Fibroblast of peridontal ligament (primary cell): ENCODE measurements at regions not wholly inside any gene's neighbourhood (a gene's known extent, or its start where the extent isn't known, plus 50 kb on each side); places are given as distances from the start of the nearest gene placed in this dataset.

Source experiments
- DNase-seq: peaks from one replicate; pipeline ENCODE4 v3.0.0-alpha.2; 2010; ENCODE audit errors: extremely low read depth

- no peak for DNase-seq
Measured at GRCh38 chr18:29250843-29251242, 1073.9 kb upstream of the CDH2 start.

- DNase-seq = no peak
Measured at GRCh38 chr18:29250259-29250658, 1073.3 kb upstream of the CDH2 start.

GRCh38 chr18:29248805-29249204 lies 1071.9 kb upstream of the CDH2 start:
- no peak for DNase-seq

DNA sequence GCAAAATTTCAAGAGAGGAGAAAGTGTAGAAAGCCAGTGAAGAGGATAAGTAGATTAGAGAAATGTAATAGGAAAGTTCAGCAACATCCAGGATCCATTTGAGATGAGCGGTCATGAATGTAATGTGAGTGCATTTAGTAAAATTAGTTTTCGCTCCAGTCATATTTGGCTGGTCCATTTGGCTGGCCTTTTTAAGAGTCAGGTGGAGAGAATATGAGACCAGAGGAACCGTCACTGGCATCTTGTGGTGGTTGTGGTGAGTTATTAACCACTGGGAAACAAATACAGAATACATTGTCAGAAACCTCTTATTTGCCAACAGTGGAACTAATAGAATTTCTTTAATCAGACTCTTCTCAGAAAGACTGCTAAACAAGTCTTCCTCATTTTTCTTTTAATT lies 1064.3 kb upstream of the CDH2 start:
- DNase-seq = no peak

DNA sequence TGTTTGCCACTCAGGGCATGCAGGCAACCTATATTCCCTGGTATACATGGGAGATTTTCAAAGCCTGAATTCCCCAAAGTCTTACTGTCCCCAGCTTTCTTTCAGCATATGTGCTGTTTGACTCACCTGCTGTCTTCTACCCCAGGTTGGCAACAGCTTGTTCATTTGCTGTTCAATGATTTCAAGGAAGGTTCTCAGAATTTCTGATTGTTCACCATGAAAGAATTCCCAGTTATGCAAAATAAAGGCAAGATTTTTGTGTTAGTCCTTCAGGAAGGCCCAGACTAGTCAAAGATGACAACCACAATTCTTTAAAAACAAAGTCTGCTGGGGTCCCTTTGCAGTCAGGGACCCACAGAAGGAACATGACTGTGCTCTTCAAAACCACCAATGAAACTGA lies 1057.8 kb upstream of the CDH2 start:
- DNase-seq = no peak

DNA sequence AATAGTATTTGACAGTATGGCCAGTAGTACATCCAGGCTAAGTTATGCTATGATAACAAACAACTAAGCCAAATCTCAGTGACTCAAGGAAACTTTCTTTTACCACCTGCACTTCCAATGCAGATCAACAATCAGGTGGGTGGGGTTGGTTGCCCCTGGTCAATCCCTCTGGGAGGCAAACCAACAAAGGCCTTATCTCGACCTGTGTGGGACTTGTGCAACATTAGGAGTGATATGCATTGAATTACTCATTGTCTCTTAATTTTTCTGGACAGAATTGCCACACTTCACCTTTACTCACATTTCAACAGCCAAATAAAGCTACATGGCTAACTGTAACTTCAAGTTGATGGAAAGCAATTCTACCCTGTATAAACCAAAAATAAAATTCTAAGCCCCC lies 1049.3 kb upstream of the CDH2 start:
- no peak for DNase-seq

GRCh38 chr18:29225351-29225750 lies 1048.4 kb upstream of the CDH2 start:
- DNase-seq = no peak

DNA sequence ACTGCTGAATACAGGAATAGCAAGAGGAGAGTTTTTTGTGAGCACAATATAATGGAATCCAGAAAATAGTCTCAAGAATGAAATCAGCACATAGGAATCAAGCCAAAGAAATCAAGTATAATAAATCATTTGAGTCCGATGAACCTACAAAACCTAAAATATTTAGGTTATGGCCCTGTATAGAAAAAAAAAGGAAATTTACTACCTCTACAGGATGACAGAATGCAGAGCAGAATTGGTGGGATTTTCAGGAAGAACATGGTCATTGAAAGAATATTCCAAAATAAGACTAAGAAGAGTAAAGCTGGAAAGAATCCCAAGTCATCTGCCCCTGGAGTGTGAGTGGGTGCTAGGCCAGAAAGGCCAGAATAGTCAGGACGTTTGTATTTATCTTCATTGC lies 1041.2 kb upstream of the CDH2 start:
- no peak for DNase-seq

DNA sequence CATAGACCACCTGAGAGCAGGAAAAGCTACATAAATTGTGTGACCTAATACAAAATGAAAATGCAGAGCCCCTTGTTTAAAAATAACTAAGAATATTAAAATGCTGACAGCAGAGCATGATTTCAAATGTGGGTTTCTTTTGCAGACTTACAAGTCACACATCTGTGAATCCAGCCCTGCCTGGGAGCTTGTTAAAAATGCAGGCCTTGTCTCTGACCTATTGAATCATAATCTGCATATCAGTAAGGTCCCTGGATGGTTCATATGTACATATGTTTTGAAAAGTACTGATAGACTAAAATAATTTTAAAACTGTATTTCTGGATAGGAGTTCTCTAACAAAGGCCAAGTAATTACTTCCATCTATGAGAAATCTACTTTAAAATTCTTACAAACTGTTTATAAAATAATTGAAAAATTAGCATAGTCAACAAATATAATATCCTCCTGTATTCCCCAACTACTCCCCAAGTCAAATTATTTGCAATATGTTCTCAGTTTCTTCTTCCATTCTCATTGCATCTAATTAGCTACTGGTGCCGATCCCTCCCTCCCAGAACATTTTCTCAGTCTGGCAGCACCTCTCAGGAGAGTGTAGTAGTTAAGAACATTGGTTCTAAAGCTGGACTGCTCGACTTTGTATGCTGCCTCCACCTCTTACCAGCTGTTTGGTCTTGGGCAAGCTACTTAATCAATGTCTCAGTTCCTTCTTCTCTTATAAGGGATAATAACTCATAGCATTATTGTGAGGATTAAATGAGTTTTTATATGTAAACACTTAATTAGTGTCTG lies 1040.4 kb upstream of the CDH2 start:
- DNase-seq = no peak

DNA sequence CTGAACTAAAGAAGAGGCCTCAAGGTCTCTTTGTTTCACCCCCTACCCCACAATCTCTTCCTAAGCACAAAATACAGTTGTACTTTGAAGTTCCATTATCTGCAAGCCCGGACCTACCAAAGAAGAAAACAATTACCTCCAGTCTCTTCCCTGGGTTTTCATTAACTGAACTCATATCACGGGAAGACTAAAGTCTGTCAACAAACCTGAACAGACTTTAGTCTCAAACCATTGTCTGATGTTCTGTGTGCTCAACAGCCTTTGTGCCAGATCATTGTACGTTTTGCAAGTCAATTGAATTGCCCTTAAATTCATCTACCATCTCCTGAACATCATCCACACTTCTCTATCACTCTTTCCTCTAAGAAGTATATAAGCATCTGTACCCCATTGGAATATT lies 1021.9 kb upstream of the CDH2 start:
- no peak for DNase-seq

DNA sequence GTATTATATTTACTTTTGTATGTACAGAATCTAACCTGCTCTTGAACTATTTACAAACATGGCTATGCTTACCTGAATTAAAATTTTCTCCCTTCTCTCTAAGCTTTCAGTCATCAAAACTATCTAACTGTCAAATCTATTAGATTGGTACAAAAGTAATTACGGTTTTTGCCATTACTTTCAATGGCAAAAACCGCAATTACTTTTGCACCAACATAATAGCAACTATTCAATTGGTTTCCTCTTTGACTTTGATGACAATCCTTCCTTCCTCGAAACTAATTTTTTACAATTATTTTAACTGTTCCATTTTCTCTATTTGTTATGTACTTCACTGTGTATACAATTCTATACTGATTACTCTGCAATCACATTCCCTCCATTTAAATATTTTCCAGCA lies 1019.4 kb upstream of the CDH2 start:
- DNase-seq = no peak

DNA sequence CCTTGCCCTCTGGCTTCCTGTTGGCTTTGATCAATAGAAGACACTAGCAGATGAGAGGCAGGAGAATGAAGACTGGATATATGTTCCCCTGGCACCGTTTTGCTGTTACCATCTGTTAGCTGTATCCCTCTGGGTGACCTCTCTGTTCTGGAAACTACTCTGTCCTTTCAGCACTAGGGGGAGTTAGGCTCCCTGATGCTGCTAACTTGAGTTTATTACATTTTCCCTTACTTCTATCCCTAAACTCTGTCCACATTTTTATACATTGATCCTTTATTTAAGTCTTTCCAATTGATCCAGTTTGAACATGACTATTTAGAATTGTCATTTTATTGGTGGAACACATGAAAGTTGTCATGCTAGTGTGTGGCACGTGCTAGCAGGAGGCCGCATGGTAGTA lies 1014.3 kb upstream of the CDH2 start:
- DNase-seq = peak; percentile 53

DNA sequence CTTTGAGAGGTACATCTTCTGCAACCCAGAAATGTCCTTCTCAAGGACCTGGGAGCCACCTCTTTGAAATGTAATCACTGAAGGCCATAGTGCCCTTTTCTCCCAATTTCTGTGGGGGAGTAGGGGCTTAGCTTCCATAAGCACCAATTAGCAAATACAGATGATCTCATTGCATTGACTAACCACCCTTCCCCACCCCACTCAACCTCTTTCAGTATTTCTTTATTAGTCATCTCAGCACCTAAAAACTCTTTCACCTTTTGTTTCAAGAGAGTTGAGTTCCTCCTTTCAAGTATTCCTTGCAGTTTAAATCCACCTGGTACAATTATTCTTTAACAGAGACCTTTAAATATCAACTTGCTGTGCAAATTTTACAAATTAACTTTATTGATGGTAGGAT lies 1011.8 kb upstream of the CDH2 start:
- DNase-seq = no peak

GRCh38 chr18:29185801-29186200 lies 1008.9 kb upstream of the CDH2 start:
- DNase-seq = no peak

DNA sequence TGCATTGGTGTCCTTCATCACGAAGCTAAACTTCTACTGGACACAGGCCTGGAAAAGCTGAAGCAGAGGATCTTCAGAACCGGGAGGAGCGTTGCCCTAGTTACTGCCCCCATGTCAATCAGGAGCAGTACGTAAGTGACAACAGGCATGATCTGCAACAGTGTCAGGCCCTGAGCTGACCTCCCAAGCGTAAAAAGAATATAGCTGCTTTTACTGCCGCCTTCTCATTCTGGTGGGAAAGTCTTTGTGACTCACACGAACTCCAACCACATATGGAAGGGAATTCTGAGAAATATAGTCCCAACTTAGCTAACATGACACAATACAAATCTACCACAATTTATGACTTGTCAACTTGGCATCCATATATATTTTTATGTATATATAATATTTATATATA lies 1007.7 kb upstream of the CDH2 start:
- peak; percentile 42 for DNase-seq

DNA sequence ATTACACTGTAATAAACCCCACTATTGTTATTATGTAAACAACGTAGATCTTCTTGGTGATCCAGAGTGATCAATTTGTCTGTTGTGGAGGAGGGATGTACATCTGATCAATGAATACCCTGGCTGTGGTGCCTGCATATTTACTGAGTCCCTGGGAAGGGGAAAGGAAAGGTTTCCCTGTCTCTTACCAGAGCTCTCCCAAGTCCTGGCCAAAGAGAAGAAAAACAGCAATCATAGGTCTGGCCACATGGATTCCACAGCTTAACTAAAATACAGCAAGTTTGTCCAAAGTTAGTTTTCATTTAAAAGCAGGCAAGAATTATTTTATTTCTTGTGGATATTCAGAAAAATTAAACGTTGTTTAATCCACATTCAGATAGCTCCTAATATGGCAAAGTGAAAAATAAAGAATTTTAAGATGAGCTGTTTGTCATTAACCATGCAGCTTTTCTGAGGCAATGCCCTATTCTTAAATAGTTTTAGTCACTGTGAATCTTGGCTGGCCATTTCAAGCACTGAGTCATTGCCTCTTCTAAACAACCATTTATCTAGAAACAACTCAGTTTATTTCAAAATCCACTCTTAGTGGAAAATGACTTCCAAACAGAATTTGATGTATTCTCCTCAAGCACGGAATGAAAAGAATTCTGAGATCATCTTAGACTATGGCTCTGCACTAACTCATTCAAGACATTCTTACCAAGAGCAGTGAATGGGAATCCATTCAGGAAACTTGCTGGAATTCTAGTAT lies 1004.4 kb upstream of the CDH2 start:
- DNase-seq = peak; percentile 99

DNA sequence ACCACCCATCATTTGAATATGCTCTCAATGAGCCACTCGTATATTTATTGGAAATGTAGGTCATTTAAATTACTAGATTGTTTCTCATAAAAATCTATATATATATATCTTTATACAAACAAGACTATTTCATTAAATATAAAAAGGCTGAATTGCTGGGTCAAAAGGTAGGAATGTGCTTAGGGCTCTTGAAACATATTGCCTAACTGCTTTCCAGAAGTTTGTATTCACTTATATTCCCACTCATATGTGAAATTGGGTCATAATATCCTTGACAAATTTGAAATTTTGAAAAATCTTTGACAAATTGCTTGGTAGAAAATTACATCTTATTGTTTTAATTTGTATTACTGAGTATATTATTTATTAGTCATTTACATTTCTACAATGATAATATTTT lies 999.8 kb upstream of the CDH2 start:
- DNase-seq = peak; percentile 15

DNA sequence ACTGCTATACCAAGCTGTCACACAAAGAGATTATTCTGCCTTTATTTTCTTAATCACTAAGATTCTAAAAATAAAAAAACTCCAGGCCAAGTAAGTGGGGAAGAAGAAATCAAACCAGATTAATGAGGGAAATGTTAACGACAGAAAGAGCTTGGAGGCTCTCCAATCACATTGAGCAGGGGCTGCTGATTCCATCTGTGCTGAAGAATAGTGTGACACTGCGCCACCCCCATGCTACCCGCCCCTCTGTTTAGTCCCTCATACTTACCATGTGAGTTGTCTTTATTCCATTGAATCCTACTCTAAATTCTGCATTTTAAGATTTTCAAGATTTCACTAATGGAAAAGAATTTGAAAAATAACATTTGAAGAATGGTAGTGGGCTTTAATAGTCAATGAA lies 998.0 kb upstream of the CDH2 start:
- DNase-seq = no peak

- DNase-seq = no peak
Measured at GRCh38 chr18:29172756-29173067, 995.8 kb upstream of the CDH2 start.

GRCh38 chr18:29171892-29172755 lies 995.2 kb upstream of the CDH2 start:
- DNase-seq = peak; percentile 30

DNA sequence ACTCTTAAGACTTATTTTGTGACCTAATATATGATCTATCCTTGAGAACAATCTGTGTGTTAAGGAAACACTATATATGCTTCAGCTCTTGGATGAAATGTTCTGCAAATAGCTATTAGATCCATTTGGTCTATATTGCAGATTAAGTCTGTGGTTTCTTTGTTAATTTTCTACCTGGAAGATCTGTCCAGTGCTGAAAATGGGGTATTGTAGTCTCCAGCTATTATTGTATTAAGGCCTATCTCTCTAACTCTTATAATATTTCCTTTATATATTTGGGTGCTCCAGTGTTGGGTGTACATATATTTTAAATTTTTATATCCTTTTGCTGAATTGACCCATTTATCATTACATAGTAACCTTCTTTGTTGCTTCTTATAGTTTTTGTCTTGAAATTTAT lies 992.7 kb upstream of the CDH2 start:
- no peak for DNase-seq

GRCh38 chr18:29164993-29165599 lies 988.2 kb upstream of the CDH2 start:
- peak; percentile 92 for DNase-seq
